Left hindlimb (tissue), 1 donor: ENCODE measurements at regions not wholly inside any gene's neighbourhood (a gene's known extent, or its start where the extent isn't known, plus 50 kb on each side); places are given as distances from the start of the nearest gene placed in this dataset.

Experiments used
- DNase-seq: peaks from one replicate; pipeline ENCODE4 v3.0.0-alpha.2; 2018

GRCh38 chr16:6484081-6484480 is 848.6 kb upstream of the RBFOX1 start:
- DNase-seq: no peak

GRCh38 chr16:6483469-6484033 is 849.1 kb upstream of the RBFOX1 start:
- no peak for DNase-seq

- DNase-seq: no peak
Observed at GRCh38 chr16:6482696-6483468, 849.8 kb upstream of the RBFOX1 start.

GRCh38 chr16:6481894-6482293 is 850.8 kb upstream of the RBFOX1 start:
- no peak for DNase-seq

GRCh38 chr16:6453742-6454141 is 878.9 kb upstream of the RBFOX1 start:
- no peak for DNase-seq

- no peak for DNase-seq
Observed at GRCh38 chr16:6447021-6447790, 885.4 kb upstream of the RBFOX1 start.

- DNase-seq: no peak
Observed at GRCh38 chr16:6446370-6446769, 886.3 kb upstream of the RBFOX1 start.

- no peak for DNase-seq
Observed at GRCh38 chr16:6439129-6439528, 893.5 kb upstream of the RBFOX1 start.

GRCh38 chr16:6428861-6429260 is 903.8 kb upstream of the RBFOX1 start:
- DNase-seq: no peak

GRCh38 chr16:6427621-6428020 is 905.0 kb upstream of the RBFOX1 start:
- no peak for DNase-seq

GRCh38 chr16:6407596-6407995 is 925.0 kb upstream of the RBFOX1 start:
- DNase-seq: no peak

GRCh38 chr16:6406028-6406427 is 926.6 kb upstream of the RBFOX1 start:
- DNase-seq: no peak

- no peak for DNase-seq
Observed at GRCh38 chr16:6382924-6383459, 949.7 kb upstream of the RBFOX1 start.

- DNase-seq: no peak
Observed at GRCh38 chr16:6381896-6382295, 950.7 kb upstream of the RBFOX1 start.

GRCh38 chr16:6377956-6378355 is 954.7 kb upstream of the RBFOX1 start:
- no peak for DNase-seq

- DNase-seq: peak; percentile 33
Observed at GRCh38 chr16:6375465-6376075, 957.1 kb upstream of the RBFOX1 start.

GRCh38 chr16:6374821-6375220 is 957.8 kb upstream of the RBFOX1 start:
- no peak for DNase-seq

GRCh38 chr16:6364846-6365245 is 967.8 kb upstream of the RBFOX1 start:
- no peak for DNase-seq

- no peak for DNase-seq
Observed at GRCh38 chr16:6363896-6364607, 968.6 kb upstream of the RBFOX1 start.

- no peak for DNase-seq
Observed at GRCh38 chr16:6363396-6363795, 969.2 kb upstream of the RBFOX1 start.

GRCh38 chr16:6362321-6362720 is 970.3 kb upstream of the RBFOX1 start:
- no peak for DNase-seq

- no peak for DNase-seq
Observed at GRCh38 chr16:6360641-6361040, 972.0 kb upstream of the RBFOX1 start.

- no peak for DNase-seq
Observed at GRCh38 chr16:6356911-6357310, 975.7 kb upstream of the RBFOX1 start.
